OCI-LY1 (cell line): ENCODE measurements at regions not wholly inside any gene's neighbourhood (a gene's known extent, or its start where the extent isn't known, plus 50 kb on each side); places are given as distances from the start of the nearest gene placed in this dataset.

Source experiments
- H2AFZ ChIP-seq: fragments of 200-600 bp; sonication (generic), shearing (Covaris generic); 2 replicates; pipeline ENCODE4 v1.6.0; 2014; ENCODE audit warnings: antibody characterized with exemption, mild to moderate bottlenecking, low read length
- H3F3A ChIP-seq: fragments of 200-600 bp; sonication (generic), shearing (Covaris generic); 2 replicates; pipeline ENCODE4 v1.6.0; 2014; ENCODE audit warnings: mild to moderate bottlenecking, antibody characterized with exemption, low read length, moderate library complexity; ENCODE audit not compliant: insufficient read depth
- H3K27ac ChIP-seq: fragments of 200-600 bp; sonication (generic); 2 replicates; pipeline ENCODE4 v1.5.1; 2014; ENCODE audit warnings: low read length, mixed run types, mild to moderate bottlenecking, low read depth; ENCODE audit not compliant: poor library complexity, severe bottlenecking
- H3K27me3 ChIP-seq: fragments of 200-600 bp; sonication (generic); 2 replicates; pipeline ENCODE4 v1.6.0; 2014; ENCODE audit warnings: antibody characterized with exemption, mild to moderate bottlenecking, low read length, moderate library complexity; ENCODE audit not compliant: insufficient read depth
- H3K36me3 ChIP-seq: fragments of 200-600 bp; sonication (generic); 2 replicates; pipeline ENCODE4 v1.6.1; 2014; ENCODE audit warnings: mild to moderate bottlenecking, antibody characterized with exemption, low read length, moderate library complexity, mixed read lengths; ENCODE audit not compliant: insufficient read depth
- H3K4me1 ChIP-seq: fragments of 200-600 bp; sonication (generic); 2 replicates; pipeline ENCODE4 v1.5.1; 2014; ENCODE audit warnings: mild to moderate bottlenecking, low read length, moderate library complexity; ENCODE audit not compliant: insufficient read depth, severe bottlenecking
- H3K4me2 ChIP-seq: fragments of 200-600 bp; sonication (generic), shearing (Covaris generic); 2 replicates; pipeline ENCODE4 v1.6.1; 2014; ENCODE audit warnings: low read length
- H3K4me3 ChIP-seq: fragments of 200-600 bp; sonication (generic); 2 replicates; pipeline ENCODE4 v1.5.1; 2014; ENCODE audit warnings: low read length, low read depth, mild to moderate bottlenecking, mixed read lengths; ENCODE audit not compliant: poor library complexity, severe bottlenecking
- H3K79me2 ChIP-seq: fragments of 200-600 bp; shearing (Covaris generic); 2 replicates; pipeline ENCODE4 v1.6.1; 2016; ENCODE audit warnings: mixed run types, low read length, mixed read lengths; ENCODE audit not compliant: insufficient read depth
- H3K9ac ChIP-seq: fragments of 200-600 bp; sonication (generic), shearing (Covaris generic); 2 replicates; pipeline ENCODE4 v1.6.1; 2014; ENCODE audit warnings: mild to moderate bottlenecking, low read length, mixed read lengths
- H3K9me2 ChIP-seq: fragments of 200-600 bp; sonication (generic), shearing (Covaris generic); 2 replicates; pipeline ENCODE4 v1.6.1; 2014; ENCODE audit warnings: low read depth, mild to moderate bottlenecking, low read length, mixed read lengths
- H3K9me3 ChIP-seq: fragments of 200-600 bp; shearing (Covaris generic); 2 replicates; pipeline ENCODE4 v1.6.1; 2014; ENCODE audit warnings: low read length, mixed read lengths
- H4K20me1 ChIP-seq: fragments of 200-600 bp; sonication (generic), shearing (Covaris generic); 2 replicates; pipeline ENCODE4 v1.6.0; 2016; ENCODE audit warnings: mild to moderate bottlenecking, low read length; ENCODE audit not compliant: insufficient read depth
- EZH2 ChIP-seq: fragments of 200-600 bp; sonication (generic), shearing (Covaris generic); IDR thresholded peaks from 2 replicates; pipeline ENCODE4 v1.8.0; 2017; ENCODE audit warnings: borderline replicate concordance, mixed run types, mild to moderate bottlenecking, antibody characterized with exemption, low read length, moderate library complexity, mixed read lengths
- TF ChIP-seq, protein P1 (sequence below): fragments of 200-600 bp; sonication (generic), shearing (Covaris generic); IDR thresholded peaks from 2 replicates; pipeline ENCODE4 v1.5.1; 2017; ENCODE audit warnings: mild to moderate bottlenecking, antibody characterized with exemption, low read length, moderate library complexity, mixed read lengths

DNA sequence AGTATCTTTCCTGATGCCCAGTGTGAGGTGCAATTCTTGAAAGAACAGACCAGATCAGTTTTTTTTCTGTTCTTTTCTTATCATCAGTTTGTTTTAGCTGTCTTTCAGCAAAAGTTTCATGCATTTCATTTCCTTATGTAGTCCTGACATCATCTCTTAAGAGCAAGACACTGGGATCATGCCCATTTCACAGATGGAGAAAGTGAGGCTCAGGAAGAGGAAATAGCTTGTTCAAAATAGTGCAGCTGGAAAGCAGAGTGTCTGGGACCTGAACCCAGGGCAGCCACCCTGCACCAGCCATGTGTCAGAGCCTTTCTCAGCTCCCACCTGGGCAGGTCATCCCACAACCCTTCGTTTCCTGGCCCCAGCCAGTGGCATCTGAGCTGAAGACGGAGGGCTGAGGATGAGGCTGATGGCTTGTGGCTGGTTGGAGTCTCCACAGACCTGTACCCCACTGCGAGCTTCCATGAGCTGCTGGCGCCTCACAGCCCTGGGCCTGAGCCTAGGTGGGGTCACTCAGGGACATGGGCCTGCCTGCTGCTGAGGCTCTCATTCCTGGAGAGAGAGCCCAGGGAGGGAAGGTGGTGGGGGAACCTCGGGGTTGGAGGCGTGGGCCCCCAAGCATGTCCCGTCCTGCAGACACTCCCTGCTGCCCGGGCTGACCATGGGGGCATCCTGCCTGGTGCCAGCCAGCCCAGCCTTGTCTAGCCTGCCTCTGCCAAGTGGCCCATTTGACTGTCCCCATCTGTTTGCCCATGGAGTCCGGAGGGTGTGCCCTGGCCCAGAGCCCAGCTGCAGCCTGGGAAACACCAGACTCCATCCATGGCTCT, 61.8 kb downstream of the SMIM38 start:
- no peaks in the 10 kb centered on the region for H4K20me1 ChIP-seq
- H3K9me2 ChIP-seq = no peaks in the 10 kb centered on the region
- H3K27me3 ChIP-seq = peaks cover 6% of the 10 kb centered on the region; the same call in 1 of the 2 replicates

DNA sequence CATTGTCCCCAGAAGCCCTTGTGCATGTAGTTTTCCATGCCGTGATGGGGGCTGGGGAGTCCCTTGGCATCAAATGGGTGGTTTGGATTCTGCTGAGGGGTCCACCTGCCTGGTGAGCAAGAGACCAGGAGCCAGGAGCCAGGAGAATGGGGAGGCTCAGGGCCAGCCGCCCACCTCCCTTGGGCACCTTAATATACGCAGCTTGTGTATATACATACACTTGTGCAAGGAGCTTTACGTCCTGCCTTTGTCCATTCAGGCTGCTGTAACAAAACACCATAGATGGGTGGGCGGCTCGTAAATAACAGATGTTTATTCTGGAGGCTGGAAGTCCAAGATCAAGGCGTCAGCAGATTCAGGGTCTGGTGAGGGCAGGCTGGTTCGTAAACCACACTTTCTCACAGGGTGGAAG, 62.5 kb downstream of the SMIM38 start:
- H3K4me3 ChIP-seq = no peak overlapping the region
- H3K9me2 ChIP-seq = no peaks in the 10 kb centered on the region
- H2AFZ ChIP-seq = no peak overlapping the region
- no peaks in the 10 kb centered on the region for H3K36me3 ChIP-seq
- no peaks in the 10 kb centered on the region for H4K20me1 ChIP-seq
- no peaks in the 10 kb centered on the region for H3K79me2 ChIP-seq
- H3K9me3 ChIP-seq = no peaks in the 10 kb centered on the region
- no peaks in the 10 kb centered on the region for H3K4me1 ChIP-seq
- TF ChIP-seq, protein P1, sequence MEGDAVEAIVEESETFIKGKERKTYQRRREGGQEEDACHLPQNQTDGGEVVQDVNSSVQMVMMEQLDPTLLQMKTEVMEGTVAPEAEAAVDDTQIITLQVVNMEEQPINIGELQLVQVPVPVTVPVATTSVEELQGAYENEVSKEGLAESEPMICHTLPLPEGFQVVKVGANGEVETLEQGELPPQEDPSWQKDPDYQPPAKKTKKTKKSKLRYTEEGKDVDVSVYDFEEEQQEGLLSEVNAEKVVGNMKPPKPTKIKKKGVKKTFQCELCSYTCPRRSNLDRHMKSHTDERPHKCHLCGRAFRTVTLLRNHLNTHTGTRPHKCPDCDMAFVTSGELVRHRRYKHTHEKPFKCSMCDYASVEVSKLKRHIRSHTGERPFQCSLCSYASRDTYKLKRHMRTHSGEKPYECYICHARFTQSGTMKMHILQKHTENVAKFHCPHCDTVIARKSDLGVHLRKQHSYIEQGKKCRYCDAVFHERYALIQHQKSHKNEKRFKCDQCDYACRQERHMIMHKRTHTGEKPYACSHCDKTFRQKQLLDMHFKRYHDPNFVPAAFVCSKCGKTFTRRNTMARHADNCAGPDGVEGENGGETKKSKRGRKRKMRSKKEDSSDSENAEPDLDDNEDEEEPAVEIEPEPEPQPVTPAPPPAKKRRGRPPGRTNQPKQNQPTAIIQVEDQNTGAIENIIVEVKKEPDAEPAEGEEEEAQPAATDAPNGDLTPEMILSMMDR = no peak
- TF ChIP-seq EZH2 = no peak
- H3K9ac ChIP-seq = no peak overlapping the region
- peaks cover 4% of the 10 kb centered on the region; the same call in 1 of the 2 replicates for H3K27me3 ChIP-seq
- H3K27ac ChIP-seq = no peak overlapping the region
- H3F3A ChIP-seq = no peaks in the 10 kb centered on the region
- no peak overlapping the region for H3K4me2 ChIP-seq

More for the DNA sequence above, 61.8 kb downstream of the SMIM38 start:
- H3K27ac ChIP-seq = no peak overlapping the region
- H3F3A ChIP-seq = no peaks in the 10 kb centered on the region
- H3K4me3 ChIP-seq = no peak overlapping the region
- no peaks in the 10 kb centered on the region for H3K36me3 ChIP-seq
- H3K4me1 ChIP-seq = no peaks in the 10 kb centered on the region
- no peaks in the 10 kb centered on the region for H3K79me2 ChIP-seq
- H3K4me2 ChIP-seq = no peak overlapping the region
- no peak for TF ChIP-seq EZH2
- TF ChIP-seq, protein P1 = no peak
- no peak overlapping the region for H3K9ac ChIP-seq
- H3K9me3 ChIP-seq = no peaks in the 10 kb centered on the region
- no peak overlapping the region for H2AFZ ChIP-seq

DNA sequence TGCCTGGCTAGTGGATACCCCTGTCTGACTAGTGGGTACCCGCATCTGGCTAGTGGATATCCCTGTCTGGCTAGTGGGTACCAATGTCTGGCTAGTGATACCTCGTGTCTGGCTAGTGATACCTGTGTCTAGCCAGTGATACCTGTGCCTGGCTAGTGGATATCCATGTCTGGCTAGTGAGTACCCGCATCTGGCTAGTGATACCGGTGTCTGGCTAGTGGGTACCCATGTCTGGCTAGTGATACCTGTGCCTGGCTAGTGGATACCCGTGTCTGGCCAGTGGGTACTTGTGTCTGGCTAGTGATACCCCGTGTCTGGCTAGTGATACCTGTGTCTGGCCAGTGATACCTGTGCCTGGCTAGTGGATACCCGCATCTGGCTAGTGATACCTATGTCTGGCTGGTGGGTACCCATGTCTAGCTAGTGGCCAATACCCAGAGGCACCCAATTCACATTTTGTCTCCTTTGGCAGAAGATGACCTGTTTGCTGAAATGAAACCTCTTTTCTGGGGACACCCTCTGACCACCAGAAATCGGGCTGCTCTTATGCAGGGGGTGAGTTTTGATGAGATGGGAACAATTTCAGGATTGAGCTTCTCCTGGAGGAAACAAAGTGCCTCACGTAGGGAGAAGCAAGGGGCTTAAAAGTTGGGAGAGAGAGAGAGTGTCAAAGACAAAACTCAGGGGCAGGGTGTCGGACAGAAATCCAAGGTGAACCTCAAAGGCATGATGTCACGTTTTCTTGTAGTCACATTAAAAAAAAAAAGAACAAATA, 63.4 kb downstream of the SMIM38 start:
- no peak overlapping the region for H2AFZ ChIP-seq
- no peak overlapping the region for H3K27ac ChIP-seq

More for the DNA sequence above, 63.4 kb downstream of the SMIM38 start:
- TF ChIP-seq, protein P1 = no peak
- TF ChIP-seq EZH2 = no peak
- Histone ChIP-seq H3K9me2 (no peaks in the 10 kb centered on the region), H3K9me3 (no peaks in the 10 kb centered on the region), H3K4me1 (no peaks in the 10 kb centered on the region), H3K79me2 (no peaks in the 10 kb centered on the region), H3K4me2 (no peak overlapping the region), H3K27me3 (peaks cover 4% of the 10 kb centered on the region; the same call in 1 of the 2 replicates), H3K36me3 (no peaks in the 10 kb centered on the region), H4K20me1 (no peaks in the 10 kb centered on the region), H3K9ac (no peak overlapping the region), H3K4me3 (no peak overlapping the region), H3F3A (no peaks in the 10 kb centered on the region)
